HG03575 (cell line): ENCODE measurements at regions not wholly inside any gene's neighbourhood (a gene's known extent, or its start where the extent isn't known, plus 50 kb on each side); places are given as distances from the start of the nearest gene placed in this dataset.

ENCODE experiments used
- ATAC-seq: cut with Tn5 transposase; IDR thresholded peaks from one replicate; pipeline ENCODE4 v1.9.1; 2021; ENCODE audit not compliant: unreplicated experiment, insufficient number of reproducible peaks, low FRiP score; ENCODE audit errors: extremely low read depth

GRCh38 chrX:39828971-39829370 is 268.8 kb downstream of the BCOR start:
- no peak for ATAC-seq

- no peak for ATAC-seq
These were observed 267.8 kb downstream of the BCOR start for GRCh38 chrX:39829965-39830364.

GRCh38 chrX:39830414-39830813 is 267.3 kb downstream of the BCOR start:
- ATAC-seq = no peak

GRCh38 chrX:39832211-39832610 is 265.5 kb downstream of the BCOR start:
- ATAC-seq = no peak

- ATAC-seq = no peak
These were observed 263.2 kb downstream of the BCOR start for GRCh38 chrX:39834600-39834999.

- no peak for ATAC-seq
These were observed 262.5 kb downstream of the BCOR start for GRCh38 chrX:39835241-39835640.

- no peak for ATAC-seq
These were observed 262.0 kb downstream of the BCOR start for GRCh38 chrX:39835776-39836175.

- no peak for ATAC-seq
These were observed 260.8 kb downstream of the BCOR start for GRCh38 chrX:39836802-39837420.

- no peak for ATAC-seq
These were observed 260.1 kb downstream of the BCOR start for GRCh38 chrX:39837688-39838087.

GRCh38 chrX:39839371-39839770 is 258.4 kb downstream of the BCOR start:
- no peak for ATAC-seq

GRCh38 chrX:39840133-39840532 is 257.6 kb downstream of the BCOR start:
- no peak for ATAC-seq

GRCh38 chrX:39840581-39841093 is 257.1 kb downstream of the BCOR start:
- no peak for ATAC-seq

- no peak for ATAC-seq
These were observed 256.2 kb downstream of the BCOR start for GRCh38 chrX:39841604-39842003.

- no peak for ATAC-seq
These were observed 255.3 kb downstream of the BCOR start for GRCh38 chrX:39842281-39842973.

- no peak for ATAC-seq
These were observed 254.4 kb downstream of the BCOR start for GRCh38 chrX:39843318-39843717.

GRCh38 chrX:39845233-39845632 is 252.5 kb downstream of the BCOR start:
- ATAC-seq = no peak

GRCh38 chrX:39846460-39846859 is 251.3 kb downstream of the BCOR start:
- no peak for ATAC-seq

GRCh38 chrX:39848243-39848642 is 249.5 kb downstream of the BCOR start:
- no peak for ATAC-seq

GRCh38 chrX:39848900-39849299 is 248.9 kb downstream of the BCOR start:
- no peak for ATAC-seq

- ATAC-seq = no peak
These were observed 247.5 kb downstream of the BCOR start for GRCh38 chrX:39850209-39850608.
